HCT116 (cell line): ENCODE measurements at regions not wholly inside any gene's neighbourhood (a gene's known extent, or its start where the extent isn't known, plus 50 kb on each side); places are given as distances from the start of the nearest gene placed in this dataset.
A peak's percentile ranks its signal among the peaks of the same experiment; 100 is the strongest.

Source experiments
- ATAC-seq: fragments of 200-7000 bp; cut with Tn5 transposase; 2 replicates; pipeline ENCODE4 v1.9.1; 2020; ENCODE audit warnings: mild to moderate bottlenecking, moderate library complexity
- BruUV-seq: library from RNA; stranded (reverse); fragments of 400-500 nt; replicated peaks from 2 replicates; lab custom pipeline; 2021; lab: Mats Ljungman, UMichigan
- CTCF ChIA-PET: fragments of 300-600 bp; sonication (Branson Sonifier 250); formaldehyde crosslinking; loops from one replicate; lab custom pipeline; 2021; ENCODE audit warnings: antibody characterized with exemption; lab: Charles Lee
- POLR2A ChIA-PET: fragments of 300-600, 350-600 bp; sonication (Branson Sonifier 250); formaldehyde crosslinking; loops from one replicate; lab custom pipeline; 2021; ENCODE audit warnings: antibody characterized with exemption; lab: Charles Lee
- RAD21 ChIA-PET, 2 experiments: fragments of 300-600 bp; sonication (Branson Sonifier 250); formaldehyde crosslinking; loops; one replicate each; lab custom pipeline; 2023; ENCODE audit warnings: low total read pairs in 2 of 2; ENCODE audit not compliant: uncharacterized antibody in 2 of 2, unreplicated experiment in 2 of 2, low non-redundant PET in 1 of 2; lab: Charles Lee
- DNase-seq: peaks from one replicate; pipeline ENCODE4 v3.0.0-alpha.2; 2010; ENCODE audit warnings: low read depth, low spot score
- H2AFZ ChIP-seq: fragments of 200-600 bp; shearing (Covaris generic), sonication (generic); 2 replicates; pipeline ENCODE4 v1.6.1; 2017; ENCODE audit warnings: low read depth, mixed run types, mixed read lengths, antibody characterized with exemption, low read length; ENCODE audit not compliant: poor library complexity, severe bottlenecking
- H3K27ac ChIP-seq: 2 replicates; pipeline ENCODE4 v1.5.1; 2012; ENCODE audit warnings: low read depth, low read length
- H3K27me3 ChIP-seq: fragments of 200-600 bp; sonication (generic); 2 replicates; pipeline ENCODE4 v1.6.1; 2016; ENCODE audit warnings: mixed run types, low read length, mixed read lengths; ENCODE audit not compliant: insufficient read depth
- H3K36me3 ChIP-seq, 2 experiments: fragments of 200-500 bp in 1 of 2; fragments of 200-600 bp in 1 of 2; sonication (Bioruptor generic) in 1 of 2; sonication (generic) in 1 of 2; 2 replicates each; pipeline versions ENCODE4 v1.5.1 to v1.6.1; 2014 to 2016; ENCODE audit warnings: low read length in 2 of 2, inconsistent platforms in 1 of 2, mixed read lengths in 1 of 2, mixed run types in 1 of 2; ENCODE audit not compliant: insufficient read depth in 2 of 2, control insufficient read depth in 1 of 2
- H3K4me1 ChIP-seq, 2 experiments: fragments of 200-600 bp in 1 of 2; sonication (generic) in 1 of 2; 2 replicates each; pipeline versions ENCODE4 v1.5.1 to v1.6.1; 2012 to 2017; ENCODE audit warnings: low read length in 2 of 2, inconsistent platforms in 1 of 2, mild to moderate bottlenecking in 1 of 2, mixed read lengths in 1 of 2, mixed run types in 1 of 2, moderate library complexity in 1 of 2; ENCODE audit not compliant: insufficient read depth in 2 of 2, control insufficient read depth in 1 of 2
- H3K4me2 ChIP-seq: fragments of 200-600 bp; sonication (generic); 2 replicates; pipeline ENCODE4 v1.6.1; 2017; ENCODE audit warnings: mixed run types, low read length, mixed read lengths
- H3K4me3 ChIP-seq, 2 experiments: fragments of 200-600 bp in 1 of 2; sonication (generic) in 1 of 2; replicated peaks in 1 of 2; 2 replicates each; pipeline ENCODE4 v1.5.1; 2011 to 2016; ENCODE audit warnings: low read length in 2 of 2, control low read depth in 1 of 2, low read depth in 1 of 2, mild to moderate bottlenecking in 1 of 2, mixed read lengths in 1 of 2, mixed run types in 1 of 2
- H3K79me2 ChIP-seq: fragments of 200-600 bp; sonication (generic); 2 replicates; pipeline ENCODE4 v1.6.1; 2017; ENCODE audit warnings: mild to moderate bottlenecking, mixed run types, low read length, moderate library complexity, mixed read lengths; ENCODE audit not compliant: insufficient read depth
- H3K9ac ChIP-seq: fragments of 200-600 bp; sonication (generic); 2 replicates; pipeline ENCODE4 v1.6.1; 2016; ENCODE audit warnings: low read length, mixed read lengths
- H3K9me2 ChIP-seq: fragments of 200-600 bp; sonication (generic), shearing (Covaris generic); 2 replicates; pipeline ENCODE4 v1.6.1; 2017; ENCODE audit warnings: mixed run types, mild to moderate bottlenecking, moderate library complexity; ENCODE audit not compliant: insufficient read depth
- H3K9me3 ChIP-seq, 2 experiments: fragments of 200-500 bp in 1 of 2; fragments of 200-600 bp in 1 of 2; sonication (Bioruptor generic) in 1 of 2; sonication (generic) in 1 of 2; 2 replicates each; pipeline ENCODE4 v1.6.1; 2014 to 2017; ENCODE audit warnings: low read length in 2 of 2, mixed read lengths in 2 of 2, inconsistent platforms in 1 of 2, low read depth in 1 of 2, mild to moderate bottlenecking in 1 of 2, mixed run types in 1 of 2, moderate library complexity in 1 of 2; ENCODE audit not compliant: control insufficient read depth in 1 of 2, insufficient read depth in 1 of 2
- H4K20me1 ChIP-seq: fragments of 200-600 bp; sonication (generic), shearing (Covaris generic); 2 replicates; pipeline ENCODE4 v1.6.1; 2017; ENCODE audit warnings: mixed run types, mild to moderate bottlenecking, moderate library complexity; ENCODE audit not compliant: insufficient read depth
- CEBPB ChIP-seq: IDR thresholded peaks from 2 replicates; pipeline ENCODE4 v1.6.1; 2012; ENCODE audit warnings: low read depth
- EZH2phosphoT487 ChIP-seq: fragments of 200-600 bp; IDR thresholded peaks from 2 replicates; pipeline ENCODE4 v1.6.1; 2018; ENCODE audit warnings: antibody characterized with exemption, borderline replicate concordance
- SIN3A ChIP-seq: IDR thresholded peaks from 2 replicates; pipeline ENCODE4 v1.6.1; 2012; ENCODE audit warnings: low read depth
- YY1 ChIP-seq: IDR thresholded peaks from 2 replicates; pipeline ENCODE4 v1.6.1; 2011; ENCODE audit warnings: low read length, low read depth, moderate library complexity, mild to moderate bottlenecking; ENCODE audit not compliant: insufficient replicate concordance; ENCODE audit errors: extremely low read depth
- intact Hi-C: fragments of 100-400 bp; cut with micrococcal nuclease; formaldehyde crosslinking; loops from 2 replicates; pipeline ENCODE4 v1.10.0; 2022
- TF ChIP-seq, protein P1 (sequence below): IDR thresholded peaks from 2 replicates; pipeline ENCODE4 v1.6.1; 2012
- TF ChIP-seq, protein P2 (sequence below), 3 experiments: fragments of 200-600 bp in 1 of 3; sonication (generic) in 1 of 3; IDR thresholded peaks in 2 of 3; conservative IDR thresholded peaks in 1 of 3; 2 replicates each; pipeline ENCODE4 v1.5.1; 2012 to 2017; ENCODE audit warnings: low read depth in 2 of 3, low read length in 2 of 3, antibody characterized with exemption in 1 of 3, borderline replicate concordance in 1 of 3, control low read depth in 1 of 3, mild to moderate bottlenecking in 1 of 3, mixed read lengths in 1 of 3, mixed run types in 1 of 3, moderate library complexity in 1 of 3; ENCODE audit not compliant: insufficient read depth in 1 of 3

DNA sequence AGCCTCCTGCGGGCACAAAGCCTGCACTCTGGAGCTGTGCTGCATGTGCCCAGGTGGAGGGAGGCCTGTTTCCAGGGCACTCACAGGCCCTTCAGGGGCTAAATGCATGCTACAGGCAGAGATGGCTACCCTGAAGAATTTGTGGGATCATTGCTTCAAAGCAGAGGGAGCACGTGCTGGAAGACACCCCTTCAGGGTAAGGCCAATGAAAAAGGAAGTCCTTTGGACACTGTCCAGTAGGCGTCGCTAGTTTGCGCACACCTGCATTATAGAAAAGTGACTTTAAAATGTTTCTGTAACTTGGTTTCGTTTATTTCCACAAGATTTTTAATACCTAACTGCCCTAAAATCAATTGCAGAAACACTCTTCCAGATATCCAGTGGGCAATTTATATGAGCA, 325.3 kb downstream of the ZNF516 start:
- Histone ChIP-seq H3K4me3 (no peak overlapping the region), H3K27me3 (no peaks in the 10 kb centered on the region), H3K9me3 (no peaks in the 10 kb centered on the region), H3K4me2 (no peak overlapping the region), H2AFZ (no peak overlapping the region), H3K36me3 (no peaks in the 10 kb centered on the region), H3K9me2 (no peaks in the 10 kb centered on the region), H3K9ac (no peak overlapping the region), H3K79me2 (no peaks in the 10 kb centered on the region), H3K27ac (no peak overlapping the region), H4K20me1 (no peaks in the 10 kb centered on the region), H3K4me1 (no peaks in the 10 kb centered on the region)
- TF ChIP-seq CEBPB (no peak), YY1 (no peak), EZH2phosphoT487 (no peak), SIN3A (no peak)
- TF ChIP-seq, protein P1, sequence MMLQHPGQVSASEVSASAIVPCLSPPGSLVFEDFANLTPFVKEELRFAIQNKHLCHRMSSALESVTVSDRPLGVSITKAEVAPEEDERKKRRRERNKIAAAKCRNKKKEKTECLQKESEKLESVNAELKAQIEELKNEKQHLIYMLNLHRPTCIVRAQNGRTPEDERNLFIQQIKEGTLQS = no peak
- TF ChIP-seq, protein P2, sequence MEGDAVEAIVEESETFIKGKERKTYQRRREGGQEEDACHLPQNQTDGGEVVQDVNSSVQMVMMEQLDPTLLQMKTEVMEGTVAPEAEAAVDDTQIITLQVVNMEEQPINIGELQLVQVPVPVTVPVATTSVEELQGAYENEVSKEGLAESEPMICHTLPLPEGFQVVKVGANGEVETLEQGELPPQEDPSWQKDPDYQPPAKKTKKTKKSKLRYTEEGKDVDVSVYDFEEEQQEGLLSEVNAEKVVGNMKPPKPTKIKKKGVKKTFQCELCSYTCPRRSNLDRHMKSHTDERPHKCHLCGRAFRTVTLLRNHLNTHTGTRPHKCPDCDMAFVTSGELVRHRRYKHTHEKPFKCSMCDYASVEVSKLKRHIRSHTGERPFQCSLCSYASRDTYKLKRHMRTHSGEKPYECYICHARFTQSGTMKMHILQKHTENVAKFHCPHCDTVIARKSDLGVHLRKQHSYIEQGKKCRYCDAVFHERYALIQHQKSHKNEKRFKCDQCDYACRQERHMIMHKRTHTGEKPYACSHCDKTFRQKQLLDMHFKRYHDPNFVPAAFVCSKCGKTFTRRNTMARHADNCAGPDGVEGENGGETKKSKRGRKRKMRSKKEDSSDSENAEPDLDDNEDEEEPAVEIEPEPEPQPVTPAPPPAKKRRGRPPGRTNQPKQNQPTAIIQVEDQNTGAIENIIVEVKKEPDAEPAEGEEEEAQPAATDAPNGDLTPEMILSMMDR (IDR thresholded peaks at IDR 0.05 in 2 of 3, conservative IDR thresholded peaks at IDR 0.05 in 1 of 3; ENCODE audit: borderline replicate concordance in 1 of 3, insufficient read depth in 1 of 3, low read depth in 2 of 3, low read length in 2 of 3) = peak in 1 of 3 experiments; percentile 25; a peak in 2 of 6 replicates
- RAD21 ChIA-PET = no interaction called here
- POLR2A ChIA-PET = no interaction called here
- ATAC-seq (no peak), DNase-seq (no peak)
- CTCF ChIA-PET = no interaction called here
- intact Hi-C loops = no loop called here
- BruUV-seq = no TSS peak
